HG02678 (cell line): ENCODE measurements at regions not wholly inside any gene's neighbourhood (a gene's known extent, or its start where the extent isn't known, plus 50 kb on each side); places are given as distances from the start of the nearest gene placed in this dataset.

Experiments used
- ATAC-seq: cut with Tn5 transposase; IDR thresholded peaks from one replicate; pipeline ENCODE4 v1.9.1; 2021; ENCODE audit warnings: mild to moderate bottlenecking, moderate library complexity; ENCODE audit not compliant: unreplicated experiment

GRCh38 chr19:31553846-31554215, 204.6 kb upstream of the TSHZ3 start:
- ATAC-seq = no peak

- ATAC-seq = no peak
Measured at GRCh38 chr19:31554360-31554759, 205.1 kb upstream of the TSHZ3 start.

GRCh38 chr19:31555634-31556215, 206.5 kb upstream of the TSHZ3 start:
- ATAC-seq = no peak

GRCh38 chr19:31559494-31559893, 210.3 kb upstream of the TSHZ3 start:
- ATAC-seq = no peak

GRCh38 chr19:31560086-31561060, 211.1 kb upstream of the TSHZ3 start:
- no peak for ATAC-seq

GRCh38 chr19:31562966-31563612, 213.9 kb upstream of the TSHZ3 start:
- no peak for ATAC-seq

GRCh38 chr19:31567776-31568175, 218.5 kb upstream of the TSHZ3 start:
- no peak for ATAC-seq

GRCh38 chr19:31568724-31569123, 219.5 kb upstream of the TSHZ3 start:
- no peak for ATAC-seq

- ATAC-seq = no peak
Measured at GRCh38 chr19:31570718-31571117, 221.5 kb upstream of the TSHZ3 start.

- ATAC-seq = no peak
Measured at GRCh38 chr19:31572102-31572975, 223.1 kb upstream of the TSHZ3 start.

- ATAC-seq = no peak
Measured at GRCh38 chr19:31572976-31573298, 223.7 kb upstream of the TSHZ3 start.

- ATAC-seq = no peak
Measured at GRCh38 chr19:31574251-31574973, 225.2 kb upstream of the TSHZ3 start.

- no peak for ATAC-seq
Measured at GRCh38 chr19:31575846-31576335, 226.7 kb upstream of the TSHZ3 start.

- ATAC-seq = no peak
Measured at GRCh38 chr19:31578326-31578725, 229.1 kb upstream of the TSHZ3 start.

GRCh38 chr19:31583148-31583547, 233.9 kb upstream of the TSHZ3 start:
- no peak for ATAC-seq

- no peak for ATAC-seq
Measured at GRCh38 chr19:31586282-31586681, 237.0 kb upstream of the TSHZ3 start.

GRCh38 chr19:31589109-31589508, 239.9 kb upstream of the TSHZ3 start:
- ATAC-seq = no peak

- ATAC-seq = no peak
Measured at GRCh38 chr19:31591258-31591657, 242.0 kb upstream of the TSHZ3 start.

- no peak for ATAC-seq
Measured at GRCh38 chr19:31592456-31592855, 243.2 kb upstream of the TSHZ3 start.

GRCh38 chr19:31594701-31595100, 245.5 kb upstream of the TSHZ3 start:
- no peak for ATAC-seq
